Natural killer cell (primary cell): ENCODE measurements at regions not wholly inside any gene's neighbourhood (a gene's known extent, or its start where the extent isn't known, plus 50 kb on each side); places are given as distances from the start of the nearest gene placed in this dataset.

Source experiments
- ATAC-seq, 3 donors: fragments of 150-1000 bp in 2 of 3; fragments of 200-7000 bp in 1 of 3; cut with Tn5 transposase; 1 replicate in 1 of 3; 2 replicates in 2 of 3; pipeline ENCODE4 v1.10.0; 2021; ENCODE audit warnings: mild to moderate bottlenecking in 2 of 3, moderate library complexity in 2 of 3
- DNase-seq, 2 donors: peaks; one replicate each; pipeline versions ENCODE4 v3.0.0 to v3.0.0-alpha.2; 2013 to 2021; ENCODE audit warnings: mixed read lengths in 1 of 2
- H3K27ac ChIP-seq: one replicate; pipeline ENCODE4 v1.5.1; 2013; ENCODE audit warnings: mild to moderate bottlenecking, low read length
- H3K27me3 ChIP-seq: one replicate; pipeline ENCODE4 v1.6.1; 2013; ENCODE audit warnings: low read length; ENCODE audit not compliant: control insufficient read depth, insufficient read depth
- H3K36me3 ChIP-seq: one replicate; pipeline ENCODE4 v1.6.1; 2013; ENCODE audit warnings: low read length; ENCODE audit not compliant: control insufficient read depth, insufficient read depth
- H3K4me1 ChIP-seq: one replicate; pipeline ENCODE4 v1.6.1; 2013; ENCODE audit warnings: low read length; ENCODE audit not compliant: control insufficient read depth, insufficient read depth
- H3K4me3 ChIP-seq: one replicate; pipeline ENCODE4 v1.5.1; 2013; ENCODE audit warnings: low read length
- H3K9me3 ChIP-seq: one replicate; pipeline ENCODE4 v1.6.1; 2013; ENCODE audit warnings: low read length; ENCODE audit not compliant: control insufficient read depth, insufficient read depth
- H3K27ac Mint-ChIP-seq, 2 donors: one replicate each; pipeline ENCODE4 v1.8.0; 2022; ENCODE audit warnings: mild to moderate bottlenecking in 2 of 2, mixed read lengths in 2 of 2, moderate library complexity in 1 of 2
- H3K27me3 Mint-ChIP-seq, 2 donors: one replicate each; pipeline ENCODE4 v1.8.0; 2022; ENCODE audit warnings: low read depth in 2 of 2, mixed read lengths in 2 of 2
- H3K36me3 Mint-ChIP-seq: one replicate; pipeline ENCODE4 v1.8.0; 2022; ENCODE audit warnings: mixed read lengths
- H3K4me1 Mint-ChIP-seq, 2 donors: one replicate each; pipeline ENCODE4 v1.8.0; 2022; ENCODE audit warnings: mixed read lengths in 2 of 2
- H3K4me3 Mint-ChIP-seq: one replicate; pipeline ENCODE4 v1.8.0; 2022; ENCODE audit warnings: mild to moderate bottlenecking, moderate library complexity, mixed read lengths
- H3K9me3 Mint-ChIP-seq, 2 donors: one replicate each; pipeline ENCODE4 v1.8.0; 2022; ENCODE audit warnings: mixed read lengths in 2 of 2
- WGBS: methylation state at CpG from one replicate; pipeline ENCODE4 v1.1.7; 2013; ENCODE audit warnings: missing lambda C conversion rate; ENCODE audit not compliant: insufficient coverage; 5-methylcytosine and 5-hydroxymethylcytosine counted together
- intact Hi-C: fragments of 100-400 bp; cut with micrococcal nuclease; formaldehyde crosslinking; loops from one replicate; pipeline ENCODE4 v1.14.2; 2022
- TF ChIP-seq, protein P1 (sequence below): fragments of 200-600 bp; IDR thresholded peaks from one replicate; pipeline ENCODE4 v1.8.0; 2022; ENCODE audit warnings: antibody characterized with exemption

DNA sequence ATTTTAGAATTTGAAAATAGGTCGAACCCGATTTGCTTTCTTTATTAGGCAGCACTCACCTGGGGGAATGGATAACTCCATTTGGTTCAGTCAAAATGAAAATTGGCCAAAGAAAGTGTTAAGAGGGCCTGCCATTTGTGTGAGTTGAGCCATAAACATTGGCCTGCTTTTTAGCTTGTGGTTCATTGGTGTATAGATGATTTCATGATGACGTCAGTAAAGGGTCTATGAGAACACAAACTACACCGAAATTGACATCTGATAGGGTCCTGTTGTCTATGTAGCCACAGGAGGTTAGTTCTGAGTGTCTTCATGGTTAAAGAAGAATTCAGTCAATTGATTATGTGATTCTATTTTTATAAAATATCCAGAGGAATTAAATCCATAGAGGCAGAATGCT lies 1001.5 kb upstream of the EEF2KMT start:
- Mint-ChIP-seq H3K27ac (no peak overlapping the region), H3K36me3 (no peaks in the 10 kb centered on the region), H3K4me3 (no peak overlapping the region), H3K4me1 (no peaks in the 10 kb centered on the region), H3K9me3 (peaks cover 2 to 7% of the 10 kb centered on the region in 2 donors), H3K27me3 (no peaks in the 10 kb centered on the region)
- 86% methylated on average over 4 of the region's 4 CpGs for WGBS
- DNase-seq (no peak), ATAC-seq (no peak)
- no peak overlapping the region for H3K4me3 ChIP-seq
- TF ChIP-seq, protein P1, sequence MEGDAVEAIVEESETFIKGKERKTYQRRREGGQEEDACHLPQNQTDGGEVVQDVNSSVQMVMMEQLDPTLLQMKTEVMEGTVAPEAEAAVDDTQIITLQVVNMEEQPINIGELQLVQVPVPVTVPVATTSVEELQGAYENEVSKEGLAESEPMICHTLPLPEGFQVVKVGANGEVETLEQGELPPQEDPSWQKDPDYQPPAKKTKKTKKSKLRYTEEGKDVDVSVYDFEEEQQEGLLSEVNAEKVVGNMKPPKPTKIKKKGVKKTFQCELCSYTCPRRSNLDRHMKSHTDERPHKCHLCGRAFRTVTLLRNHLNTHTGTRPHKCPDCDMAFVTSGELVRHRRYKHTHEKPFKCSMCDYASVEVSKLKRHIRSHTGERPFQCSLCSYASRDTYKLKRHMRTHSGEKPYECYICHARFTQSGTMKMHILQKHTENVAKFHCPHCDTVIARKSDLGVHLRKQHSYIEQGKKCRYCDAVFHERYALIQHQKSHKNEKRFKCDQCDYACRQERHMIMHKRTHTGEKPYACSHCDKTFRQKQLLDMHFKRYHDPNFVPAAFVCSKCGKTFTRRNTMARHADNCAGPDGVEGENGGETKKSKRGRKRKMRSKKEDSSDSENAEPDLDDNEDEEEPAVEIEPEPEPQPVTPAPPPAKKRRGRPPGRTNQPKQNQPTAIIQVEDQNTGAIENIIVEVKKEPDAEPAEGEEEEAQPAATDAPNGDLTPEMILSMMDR: no peak
- intact Hi-C loops: no loop called here
- no peak overlapping the region for H3K27ac ChIP-seq
- no peaks in the 10 kb centered on the region for H3K36me3 ChIP-seq
- no peaks in the 10 kb centered on the region for H3K4me1 ChIP-seq
- H3K9me3 ChIP-seq: peaks cover 3% of the 10 kb centered on the region
- no peaks in the 10 kb centered on the region for H3K27me3 ChIP-seq

DNA sequence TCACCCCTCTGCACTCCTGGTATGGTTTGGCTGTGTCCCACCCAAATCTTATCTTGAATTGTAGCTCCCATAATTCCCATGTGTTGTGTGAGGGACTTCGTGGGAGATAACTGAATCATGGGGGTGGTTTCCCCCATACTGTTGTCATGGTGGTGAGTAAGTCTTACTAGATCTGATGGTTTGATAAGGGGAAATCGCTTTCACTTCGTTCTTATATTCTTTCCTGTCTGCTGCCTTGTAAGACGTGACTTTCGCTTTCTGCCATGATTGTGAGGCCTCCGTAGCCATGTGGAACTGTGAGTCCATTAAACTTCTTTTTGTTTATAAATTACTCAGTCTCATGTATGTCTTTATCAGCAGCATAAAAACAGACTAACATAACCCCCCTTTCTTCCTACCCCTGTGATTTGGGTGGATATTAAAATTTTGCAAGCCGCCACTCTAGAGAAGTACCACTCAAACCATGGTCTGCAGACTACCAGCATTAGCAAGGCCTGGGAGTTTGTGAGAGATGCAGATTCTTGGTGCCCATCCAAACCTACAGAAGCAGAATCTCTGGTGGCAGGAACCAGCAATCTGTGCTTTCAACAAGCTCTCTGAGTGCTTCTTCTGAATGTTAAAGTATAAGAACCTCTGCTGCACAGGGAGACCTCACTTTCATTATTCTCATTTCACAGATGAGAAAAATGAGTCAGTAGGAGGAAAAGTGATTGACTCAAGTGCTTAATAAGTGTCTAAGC lies 999.5 kb upstream of the EEF2KMT start:
- Histone ChIP-seq H3K4me3 (no peak overlapping the region), H3K36me3 (no peaks in the 10 kb centered on the region), H3K27ac (no peak overlapping the region), H3K27me3 (no peaks in the 10 kb centered on the region), H3K9me3 (peaks cover 3% of the 10 kb centered on the region), H3K4me1 (no peaks in the 10 kb centered on the region)
- no peaks in the 10 kb centered on the region for H3K4me1 Mint-ChIP-seq
- intact Hi-C loops: no loop called here
- H3K9me3 Mint-ChIP-seq: peaks cover 0 to 2% of the 10 kb centered on the region in 2 donors
- no peaks in the 10 kb centered on the region for H3K27me3 Mint-ChIP-seq
- TF ChIP-seq, protein P1: no peak
- H3K4me3 Mint-ChIP-seq: no peak overlapping the region
- H3K36me3 Mint-ChIP-seq: no peaks in the 10 kb centered on the region
- DNase-seq (no peak), ATAC-seq (no peak)
- no peak overlapping the region for H3K27ac Mint-ChIP-seq
- 84% methylated on average over 6 of the region's 7 CpGs for WGBS

DNA sequence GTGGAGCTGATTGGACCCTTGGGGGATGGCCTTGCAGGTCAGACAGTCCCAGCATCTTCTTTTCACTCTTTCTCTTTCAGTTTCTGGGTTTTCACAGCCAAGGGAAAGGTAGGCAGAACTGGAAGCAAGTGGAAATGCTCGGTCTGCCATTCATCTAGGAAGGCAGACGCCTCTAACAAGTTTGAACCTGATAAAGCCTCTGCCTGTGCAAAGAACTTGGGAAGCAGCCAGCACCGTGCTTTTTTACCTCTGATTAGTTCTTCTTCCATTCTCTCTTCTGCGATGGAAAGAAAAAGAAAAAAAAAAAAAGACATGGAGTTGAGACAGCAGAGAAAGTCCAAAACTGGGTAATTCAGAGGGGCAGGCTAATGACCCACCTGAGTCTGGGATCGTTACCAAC lies 997.8 kb upstream of the EEF2KMT start:
- no peaks in the 10 kb centered on the region for H3K27me3 Mint-ChIP-seq
- Histone ChIP-seq H3K4me1 (no peaks in the 10 kb centered on the region), H3K4me3 (no peak overlapping the region), H3K27me3 (no peaks in the 10 kb centered on the region), H3K36me3 (no peaks in the 10 kb centered on the region), H3K27ac (no peak overlapping the region), H3K9me3 (no peaks in the 10 kb centered on the region)
- no peaks in the 10 kb centered on the region for H3K36me3 Mint-ChIP-seq
- ATAC-seq (no peak), DNase-seq (no peak)
- H3K4me3 Mint-ChIP-seq: no peak overlapping the region
- H3K9me3 Mint-ChIP-seq: peaks cover 4 to 10% of the 10 kb centered on the region in 2 donors
- intact Hi-C loops: no loop called here
- WGBS: 82% methylated on average over 5 of the region's 5 CpGs
- H3K27ac Mint-ChIP-seq: no peak overlapping the region
- no peaks in the 10 kb centered on the region for H3K4me1 Mint-ChIP-seq
- TF ChIP-seq, protein P1: no peak

DNA sequence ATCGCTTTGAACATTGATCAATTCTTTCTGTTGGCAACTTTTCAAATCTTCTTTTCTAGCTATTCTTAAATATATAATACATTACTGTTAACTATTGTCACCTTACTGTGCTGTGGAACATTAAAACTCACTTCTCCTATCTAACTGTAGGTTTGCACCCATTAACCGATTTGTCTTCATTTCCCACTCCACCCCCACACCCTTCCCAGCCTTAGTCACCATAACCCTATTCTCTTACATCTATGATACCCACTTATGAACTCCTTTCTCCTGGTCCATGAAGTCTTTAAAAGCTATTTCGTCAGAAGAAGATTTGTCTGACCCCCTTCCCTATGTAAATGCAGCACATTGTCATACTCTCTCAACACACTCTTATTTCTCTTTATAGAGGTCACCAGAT lies 993.4 kb upstream of the EEF2KMT start:
- intact Hi-C loops: no loop called here
- TF ChIP-seq, protein P1: no peak
- ATAC-seq (no peak), DNase-seq (no peak)
- H3K27ac ChIP-seq: no peak overlapping the region
- H3K9me3 Mint-ChIP-seq: peaks cover 4 to 10% of the 10 kb centered on the region in 2 donors
- no peak overlapping the region for H3K4me3 ChIP-seq
- H3K27me3 ChIP-seq: no peaks in the 10 kb centered on the region
- H3K4me3 Mint-ChIP-seq: no peak overlapping the region
- H3K36me3 ChIP-seq: no peaks in the 10 kb centered on the region
- H3K27ac Mint-ChIP-seq: no peak overlapping the region
- no peaks in the 10 kb centered on the region for H3K27me3 Mint-ChIP-seq
- WGBS: 86% methylated on average over 2 of the region's 3 CpGs
- H3K4me1 ChIP-seq: no peaks in the 10 kb centered on the region
- no peaks in the 10 kb centered on the region for H3K4me1 Mint-ChIP-seq
- no peaks in the 10 kb centered on the region for H3K9me3 ChIP-seq
- H3K36me3 Mint-ChIP-seq: no peaks in the 10 kb centered on the region
